ENCODE measurements at regions not wholly inside any gene's neighbourhood (a gene's known extent, or its start where the extent isn't known, plus 50 kb on each side); places are given as distances from the start of the nearest gene placed in this dataset.
"Not testable (repeated sequence)": the region's sequence is repeated elsewhere in the genome, so short reads cannot be mapped to it uniquely, and the experiment has no call there.

DNA sequence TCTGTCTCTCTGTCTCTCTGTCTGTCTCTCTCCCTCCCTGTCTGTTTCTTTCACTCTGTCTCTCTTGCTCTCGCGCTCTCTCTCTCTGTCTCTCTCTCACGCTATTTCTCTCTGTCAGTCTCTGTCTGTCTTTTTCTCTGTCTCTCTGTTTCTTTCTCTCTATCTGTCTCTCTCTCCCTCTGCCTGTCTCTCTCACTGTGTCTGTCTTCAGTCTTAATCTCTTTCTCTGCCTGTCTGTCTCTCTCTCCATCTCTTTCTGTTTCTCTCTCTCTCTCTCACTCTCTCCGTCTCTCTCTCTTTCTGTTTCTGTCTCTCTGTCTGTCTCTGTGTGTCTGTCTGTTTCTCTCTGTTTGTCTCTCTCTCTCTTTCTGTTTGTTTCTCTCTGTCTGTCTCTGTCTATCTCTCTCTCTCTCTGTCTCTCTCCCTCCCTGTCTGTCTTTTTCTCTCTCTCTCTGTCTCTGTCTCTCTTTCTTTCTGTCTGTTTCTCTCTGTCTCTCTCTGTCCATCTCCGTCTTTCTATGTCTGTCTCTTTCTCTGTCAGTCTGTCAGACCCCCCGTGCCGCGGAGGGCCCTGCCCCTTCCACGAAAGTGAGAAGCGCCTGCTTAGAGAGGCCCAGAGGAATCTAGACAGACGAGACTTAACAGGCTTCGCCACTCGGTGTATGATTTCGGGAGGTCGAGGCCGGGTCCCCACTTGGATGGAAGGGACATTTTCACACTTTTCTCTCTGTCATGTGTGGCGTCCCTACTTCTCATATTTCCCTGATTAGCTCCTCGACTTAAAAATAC is 346.3 kb upstream of the DEFB115 start:
- no peak overlapping the region for H3K4me3 ChIP-seq (replicated peaks; ENCODE audit: low read depth, low read length)
- no peak for DNase-seq (ENCODE audit: extremely low read depth, low read depth)
- TF ChIP-seq, protein P1, sequence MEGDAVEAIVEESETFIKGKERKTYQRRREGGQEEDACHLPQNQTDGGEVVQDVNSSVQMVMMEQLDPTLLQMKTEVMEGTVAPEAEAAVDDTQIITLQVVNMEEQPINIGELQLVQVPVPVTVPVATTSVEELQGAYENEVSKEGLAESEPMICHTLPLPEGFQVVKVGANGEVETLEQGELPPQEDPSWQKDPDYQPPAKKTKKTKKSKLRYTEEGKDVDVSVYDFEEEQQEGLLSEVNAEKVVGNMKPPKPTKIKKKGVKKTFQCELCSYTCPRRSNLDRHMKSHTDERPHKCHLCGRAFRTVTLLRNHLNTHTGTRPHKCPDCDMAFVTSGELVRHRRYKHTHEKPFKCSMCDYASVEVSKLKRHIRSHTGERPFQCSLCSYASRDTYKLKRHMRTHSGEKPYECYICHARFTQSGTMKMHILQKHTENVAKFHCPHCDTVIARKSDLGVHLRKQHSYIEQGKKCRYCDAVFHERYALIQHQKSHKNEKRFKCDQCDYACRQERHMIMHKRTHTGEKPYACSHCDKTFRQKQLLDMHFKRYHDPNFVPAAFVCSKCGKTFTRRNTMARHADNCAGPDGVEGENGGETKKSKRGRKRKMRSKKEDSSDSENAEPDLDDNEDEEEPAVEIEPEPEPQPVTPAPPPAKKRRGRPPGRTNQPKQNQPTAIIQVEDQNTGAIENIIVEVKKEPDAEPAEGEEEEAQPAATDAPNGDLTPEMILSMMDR (IDR thresholded peaks at IDR 0.05; ENCODE audit: low read depth, low read length, missing control alignments), result no peak

- not testable (repeated sequence) for DNase-seq (ENCODE audit: extremely low read depth, low read depth); H3K4me3 ChIP-seq (replicated peaks; ENCODE audit: low read depth, low read length)
Observed at GRCh38 chr20:30911832-30912660, 345.4 kb upstream of the DEFB115 start.

GRCh38 chr20:30912661-30913026 is 344.8 kb upstream of the DEFB115 start:
- H3K4me3 ChIP-seq (replicated peaks; ENCODE audit: low read depth, low read length); DNase-seq (ENCODE audit: extremely low read depth, low read depth): not testable (repeated sequence)

DNA sequence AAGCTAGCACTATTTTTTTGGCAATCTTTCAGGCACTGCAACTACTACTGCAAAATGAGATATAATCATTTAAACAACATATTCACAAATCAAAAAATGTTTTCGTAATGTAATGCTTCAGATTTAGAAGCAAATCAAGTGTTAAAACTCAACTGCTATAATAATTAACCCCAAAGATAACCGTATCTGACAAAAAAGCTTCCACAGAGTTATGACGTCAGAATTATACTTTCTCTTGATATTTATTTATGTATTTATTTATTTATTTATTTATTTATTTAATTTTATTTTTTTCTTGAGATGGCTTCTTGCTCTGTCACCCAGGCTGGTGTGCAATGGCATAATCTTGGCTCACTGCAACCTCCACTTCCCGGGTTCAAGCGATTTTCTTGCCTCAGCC is 341.1 kb upstream of the DEFB115 start:
- H3K4me3 ChIP-seq (replicated peaks; ENCODE audit: low read depth, low read length); DNase-seq (ENCODE audit: extremely low read depth, low read depth): not testable (repeated sequence)

DNA sequence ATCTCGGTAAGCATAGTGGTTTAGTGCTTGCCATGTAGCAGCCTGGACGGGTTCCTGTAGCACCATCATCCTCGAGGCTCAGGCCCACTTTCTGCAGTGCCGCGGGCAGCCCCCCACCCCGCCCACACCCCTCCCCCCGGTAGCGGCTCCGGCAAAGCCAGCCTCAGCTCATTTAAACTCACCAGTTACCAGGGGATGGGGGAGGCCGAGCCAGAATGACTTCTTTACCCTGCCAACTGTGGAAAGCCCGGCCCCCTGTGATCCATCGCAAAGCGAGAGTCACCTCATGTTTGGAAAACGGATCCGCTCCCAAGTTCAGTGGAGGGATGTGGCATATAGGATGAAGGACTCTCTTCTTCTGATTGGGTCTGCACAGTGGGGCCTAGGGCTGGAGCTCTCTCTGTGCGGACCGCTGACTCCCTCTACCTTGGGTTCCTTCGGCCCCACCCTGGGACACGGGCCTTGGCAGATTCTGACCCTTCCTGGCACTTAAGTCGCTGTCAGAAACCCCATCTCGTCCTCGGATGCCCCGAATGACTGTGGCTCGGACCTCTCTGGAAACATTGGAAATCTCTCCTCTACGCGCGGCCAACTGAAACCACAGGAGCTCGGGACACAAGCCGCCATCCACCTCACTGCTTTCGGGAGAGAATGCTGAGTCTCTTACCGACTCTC is 337.8 kb upstream of the DEFB115 start:
- TF ChIP-seq, protein P1 (IDR thresholded peaks at IDR 0.05; ENCODE audit: low read depth, low read length, missing control alignments), result no peak
- H3K4me3 ChIP-seq (replicated peaks; ENCODE audit: low read depth, low read length), result no peak overlapping the region
- no peak for DNase-seq (ENCODE audit: extremely low read depth, low read depth)

GRCh38 chr20:30921286-30922071 is 336.0 kb upstream of the DEFB115 start:
- TF ChIP-seq, protein P1 (IDR thresholded peaks at IDR 0.05; ENCODE audit: low read depth, low read length, missing control alignments), result no peak
- DNase-seq (ENCODE audit: extremely low read depth, low read depth), result no peak
- H3K4me3 ChIP-seq (replicated peaks; ENCODE audit: low read depth, low read length), result no peak overlapping the region

DNA sequence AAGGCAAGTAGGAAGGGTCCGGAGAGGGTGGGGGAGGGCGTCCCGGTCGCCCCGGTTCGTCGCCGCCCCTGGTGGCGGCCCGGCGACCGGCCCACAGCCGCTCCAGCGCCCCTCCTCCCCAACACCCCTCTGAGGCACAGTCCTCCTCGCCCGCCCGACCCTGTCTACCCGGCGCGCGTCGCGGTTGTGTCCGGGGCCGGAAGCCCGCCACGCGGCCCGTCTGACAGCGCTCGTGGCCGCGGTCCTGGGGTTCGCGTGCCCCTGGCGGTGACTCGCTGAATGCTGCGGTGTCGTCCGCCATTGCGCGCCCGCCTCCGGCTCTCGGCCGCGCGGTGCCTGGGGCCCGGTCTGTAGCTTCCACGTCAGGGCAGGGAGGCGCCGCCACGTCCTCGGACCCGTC is 335.3 kb upstream of the DEFB115 start:
- no peak overlapping the region for H3K4me3 ChIP-seq (replicated peaks; ENCODE audit: low read depth, low read length)
- TF ChIP-seq, protein P1 (IDR thresholded peaks at IDR 0.05; ENCODE audit: low read depth, low read length, missing control alignments), result no peak
- no peak for DNase-seq (ENCODE audit: extremely low read depth, low read depth)

GRCh38 chr20:30937790-30938189 is 319.7 kb upstream of the DEFB115 start:
- TF ChIP-seq, protein P1 (IDR thresholded peaks at IDR 0.05; ENCODE audit: low read depth, low read length, missing control alignments), result no peak
- no peak overlapping the region for H3K4me3 ChIP-seq (replicated peaks; ENCODE audit: low read depth, low read length)
- DNase-seq (ENCODE audit: extremely low read depth, low read depth), result no peak

Measured in HFF-Myc (cell line).